Prostate gland (tissue), 2 donors: ENCODE measurements at regions not wholly inside any gene's neighbourhood (a gene's known extent, or its start where the extent isn't known, plus 50 kb on each side); places are given as distances from the start of the nearest gene placed in this dataset.
A peak's percentile ranks its signal among the peaks of the same experiment; 100 is the strongest.

Source experiments
- DNase-seq: peaks from one replicate; pipeline ENCODE4 v3.0.0-alpha.2; 2019; ENCODE audit warnings: low spot score
- H3K27ac ChIP-seq, 2 donors: fragments of 200-600 bp; sonication (generic); 2 replicates each; pipeline ENCODE4 v1.5.1; 2017 to 2019
- H3K27me3 ChIP-seq: fragments of 200-600 bp; sonication (generic); replicated peaks from 2 replicates; pipeline ENCODE4 v1.5.1; 2019; ENCODE audit not compliant: insufficient read depth
- H3K36me3 ChIP-seq, 2 donors: fragments of 200-600 bp; sonication (generic); 1 replicate in 1 of 2; 2 replicates in 1 of 2; pipeline versions ENCODE4 v1.5.1 to v1.8.1; 2017 to 2019
- H3K4me1 ChIP-seq: fragments of 200-600 bp; sonication (generic); replicated peaks from 2 replicates; pipeline ENCODE4 v1.5.1; 2019
- H3K4me3 ChIP-seq, 2 donors: fragments of 200-600 bp; sonication (generic); 2 replicates each; pipeline ENCODE4 v1.5.1; 2017 to 2019
- H3K9me3 ChIP-seq: fragments of 200-600 bp; sonication (generic); 2 replicates; pipeline ENCODE4 v1.5.1; 2017
- POLR2A ChIP-seq: fragments of 450-650 bp; IDR thresholded peaks from one replicate; pipeline ENCODE4 v1.6.1; 2016; ENCODE audit warnings: antibody characterized with exemption, mild to moderate bottlenecking
- POLR2AphosphoS5 ChIP-seq: sonication (generic); formaldehyde crosslinking; IDR thresholded peaks from one replicate; pipeline ENCODE4 v1.6.1; 2017; ENCODE audit warnings: antibody characterized with exemption
- WGBS: methylation state at CpG from one replicate; pipeline ENCODE4 v1.1.5; 2018; 5-methylcytosine and 5-hydroxymethylcytosine counted together
- intact Hi-C: fragments of 100-400 bp; cut with DNase I; formaldehyde crosslinking; loops from one replicate; pipeline ENCODE4 v1.14.2; 2022
- TF ChIP-seq, protein P1 (sequence below), 4 experiments: fragments of 200-600 bp in 2 of 4; fragments of 450-650 bp in 2 of 4; sonication (generic) in 2 of 4; IDR thresholded peaks; 1 replicate in 3 of 4; 2 replicates in 1 of 4; pipeline ENCODE4 v1.5.1; 2016 to 2019; ENCODE audit warnings: antibody characterized with exemption in 4 of 4, mild to moderate bottlenecking in 2 of 4, moderate library complexity in 2 of 4

DNA sequence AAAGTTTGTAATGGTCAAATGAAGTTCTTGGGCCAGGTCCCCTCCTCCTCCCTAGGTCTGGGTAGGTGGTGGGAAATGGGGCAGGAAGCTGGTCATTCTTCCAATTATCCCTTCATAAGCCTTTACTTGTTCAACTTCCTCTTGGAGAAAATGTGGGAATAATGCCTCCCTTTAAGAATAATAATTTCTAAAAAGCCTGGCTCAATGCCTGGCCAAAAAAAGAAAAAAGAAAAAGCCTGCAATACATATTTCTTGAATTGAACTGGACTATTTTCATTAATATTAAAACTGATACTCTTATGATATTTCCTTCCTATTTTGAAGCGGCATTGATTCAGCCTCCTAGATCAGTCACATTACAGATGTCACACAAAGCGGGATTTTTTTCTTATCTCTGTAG is 600.9 kb downstream of the CCDC171 start:
- Histone ChIP-seq H3K4me3 (no peak overlapping the region), H3K36me3 (no peaks in the 10 kb centered on the region), H3K9me3 (no peaks in the 10 kb centered on the region), H3K27me3 (no peaks in the 10 kb centered on the region), H3K4me1 (no peaks in the 10 kb centered on the region), H3K27ac (no peak overlapping the region)
- intact Hi-C loops, result no loop called here
- DNase-seq, result no peak
- TF ChIP-seq POLR2AphosphoS5 (no peak), POLR2A (no peak)
- TF ChIP-seq, protein P1, sequence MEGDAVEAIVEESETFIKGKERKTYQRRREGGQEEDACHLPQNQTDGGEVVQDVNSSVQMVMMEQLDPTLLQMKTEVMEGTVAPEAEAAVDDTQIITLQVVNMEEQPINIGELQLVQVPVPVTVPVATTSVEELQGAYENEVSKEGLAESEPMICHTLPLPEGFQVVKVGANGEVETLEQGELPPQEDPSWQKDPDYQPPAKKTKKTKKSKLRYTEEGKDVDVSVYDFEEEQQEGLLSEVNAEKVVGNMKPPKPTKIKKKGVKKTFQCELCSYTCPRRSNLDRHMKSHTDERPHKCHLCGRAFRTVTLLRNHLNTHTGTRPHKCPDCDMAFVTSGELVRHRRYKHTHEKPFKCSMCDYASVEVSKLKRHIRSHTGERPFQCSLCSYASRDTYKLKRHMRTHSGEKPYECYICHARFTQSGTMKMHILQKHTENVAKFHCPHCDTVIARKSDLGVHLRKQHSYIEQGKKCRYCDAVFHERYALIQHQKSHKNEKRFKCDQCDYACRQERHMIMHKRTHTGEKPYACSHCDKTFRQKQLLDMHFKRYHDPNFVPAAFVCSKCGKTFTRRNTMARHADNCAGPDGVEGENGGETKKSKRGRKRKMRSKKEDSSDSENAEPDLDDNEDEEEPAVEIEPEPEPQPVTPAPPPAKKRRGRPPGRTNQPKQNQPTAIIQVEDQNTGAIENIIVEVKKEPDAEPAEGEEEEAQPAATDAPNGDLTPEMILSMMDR (IDR thresholded peaks at IDR 0.05), result no peak
- WGBS, result 94% methylated on average over 2 of the region's 2 CpGs

DNA sequence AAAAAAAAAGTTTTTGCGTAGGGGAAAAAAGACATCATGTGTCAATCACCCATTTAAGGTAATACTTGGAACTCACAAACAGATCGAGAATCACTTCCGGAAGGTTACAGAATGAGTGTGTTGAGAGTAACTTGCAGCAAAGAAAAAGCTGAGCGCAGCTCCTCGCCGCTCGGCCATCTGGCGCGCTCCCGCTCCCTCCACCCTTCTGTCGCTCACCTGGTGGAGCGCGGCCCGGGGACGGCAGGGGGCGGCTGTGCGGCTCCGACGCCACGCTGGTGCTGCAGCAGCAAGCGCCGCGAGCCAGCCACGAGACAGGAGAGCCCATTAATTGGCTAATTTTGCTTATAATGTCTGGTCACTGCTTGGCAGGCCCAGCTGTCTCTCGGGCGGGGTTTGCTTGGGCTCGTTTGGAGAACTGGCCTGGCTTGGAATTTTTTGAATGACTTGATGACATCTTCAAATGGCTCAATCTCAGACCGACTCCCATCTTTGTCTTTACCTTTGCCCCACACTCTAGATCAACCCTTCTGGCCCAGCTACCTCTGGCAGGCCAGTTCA is 601.8 kb downstream of the CCDC171 start:
- no peaks in the 10 kb centered on the region for H3K27me3 ChIP-seq
- H3K4me3 ChIP-seq, result no peak overlapping the region
- no peaks in the 10 kb centered on the region for H3K4me1 ChIP-seq
- H3K36me3 ChIP-seq, result no peaks in the 10 kb centered on the region
- intact Hi-C loops, result no loop called here
- 17% methylated on average over 28 of the region's 28 CpGs for WGBS
- TF ChIP-seq POLR2A, result no peak
- peak; percentile 21 for TF ChIP-seq POLR2AphosphoS5
- TF ChIP-seq, protein P1 (IDR thresholded peaks at IDR 0.05), result peak in 3 of 4 experiments; percentile 13 to 49 (median 48)
- H3K9me3 ChIP-seq, result no peaks in the 10 kb centered on the region
- no peak overlapping the region for H3K27ac ChIP-seq
- DNase-seq, result peak; percentile 30

DNA sequence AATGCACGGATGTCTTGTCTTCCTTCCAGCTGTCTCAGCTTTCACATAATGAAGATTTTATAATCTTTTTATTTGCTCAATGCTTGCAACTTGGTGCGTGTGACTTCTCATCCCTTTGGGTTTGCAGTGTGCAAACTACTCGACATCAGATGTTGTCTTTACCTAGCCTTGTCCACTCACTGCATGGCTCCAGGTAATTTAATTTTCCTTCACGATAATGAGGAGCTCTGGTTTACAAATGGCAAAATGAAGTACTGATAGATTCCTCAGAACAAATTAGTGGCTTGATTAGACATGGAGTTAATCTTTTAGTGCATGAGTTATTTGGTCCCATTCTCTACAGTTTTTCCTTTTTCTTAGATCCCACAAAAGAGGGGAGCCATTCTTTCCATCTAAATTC is 603.0 kb downstream of the CCDC171 start:
- Histone ChIP-seq H3K9me3 (no peaks in the 10 kb centered on the region), H3K4me1 (no peaks in the 10 kb centered on the region), H3K36me3 (no peaks in the 10 kb centered on the region), H3K27me3 (no peaks in the 10 kb centered on the region), H3K4me3 (no peak overlapping the region), H3K27ac (no peak overlapping the region)
- 82% methylated on average over 4 of the region's 4 CpGs for WGBS
- TF ChIP-seq, protein P1 (IDR thresholded peaks at IDR 0.05), result no peak
- TF ChIP-seq POLR2AphosphoS5 (no peak), POLR2A (no peak)
- no peak for DNase-seq
- intact Hi-C loops, result no loop called here

DNA sequence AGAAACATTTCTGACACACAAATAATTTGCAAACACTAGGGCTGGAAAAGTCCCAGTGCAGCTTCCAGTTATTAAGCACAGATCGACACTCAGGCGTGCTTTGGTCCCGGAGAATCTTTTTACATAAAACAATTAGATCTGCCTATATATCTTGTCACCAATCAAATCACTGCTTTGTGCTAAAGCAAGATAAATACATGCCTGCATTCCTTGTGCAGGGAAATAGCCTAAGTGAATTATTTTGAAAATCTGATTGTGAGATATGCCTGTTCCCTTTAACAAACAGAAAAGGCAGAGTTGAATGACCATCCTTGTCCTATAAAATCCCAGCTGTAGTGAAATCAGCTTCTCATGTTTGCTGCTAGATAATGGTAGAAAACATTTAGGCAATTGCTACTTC is 604.4 kb downstream of the CCDC171 start:
- TF ChIP-seq, protein P1 (IDR thresholded peaks at IDR 0.05), result no peak
- no peak for TF ChIP-seq POLR2A
- no peak for TF ChIP-seq POLR2AphosphoS5
- Histone ChIP-seq H3K27ac (no peak overlapping the region), H3K36me3 (no peaks in the 10 kb centered on the region), H3K4me3 (no peak overlapping the region), H3K9me3 (no peaks in the 10 kb centered on the region), H3K27me3 (no peaks in the 10 kb centered on the region), H3K4me1 (no peaks in the 10 kb centered on the region)
- intact Hi-C loops, result no loop called here
- WGBS, result 47% methylated on average over 3 of the region's 3 CpGs
- DNase-seq, result no peak

GRCh38 chr9:16157651-16158050 is 604.8 kb downstream of the CCDC171 start:
- 91% methylated on average over 4 of the region's 4 CpGs for WGBS

More at GRCh38 chr9:16157651-16158050, 604.8 kb downstream of the CCDC171 start:
- Histone ChIP-seq H3K4me3 (no peak overlapping the region), H3K27ac (no peak overlapping the region), H3K4me1 (no peaks in the 10 kb centered on the region), H3K9me3 (no peaks in the 10 kb centered on the region), H3K27me3 (no peaks in the 10 kb centered on the region), H3K36me3 (no peaks in the 10 kb centered on the region)
- DNase-seq, result no peak
- intact Hi-C loops, result no loop called here
- TF ChIP-seq POLR2AphosphoS5, result no peak
